ENCODE measurements at regions not wholly inside any gene's neighbourhood (a gene's known extent, or its start where the extent isn't known, plus 50 kb on each side); places are given as distances from the start of the nearest gene placed in this dataset.
"Not testable (repeated sequence)": the region's sequence is repeated elsewhere in the genome, so short reads cannot be mapped to it uniquely, and the experiment has no call there.

DNA sequence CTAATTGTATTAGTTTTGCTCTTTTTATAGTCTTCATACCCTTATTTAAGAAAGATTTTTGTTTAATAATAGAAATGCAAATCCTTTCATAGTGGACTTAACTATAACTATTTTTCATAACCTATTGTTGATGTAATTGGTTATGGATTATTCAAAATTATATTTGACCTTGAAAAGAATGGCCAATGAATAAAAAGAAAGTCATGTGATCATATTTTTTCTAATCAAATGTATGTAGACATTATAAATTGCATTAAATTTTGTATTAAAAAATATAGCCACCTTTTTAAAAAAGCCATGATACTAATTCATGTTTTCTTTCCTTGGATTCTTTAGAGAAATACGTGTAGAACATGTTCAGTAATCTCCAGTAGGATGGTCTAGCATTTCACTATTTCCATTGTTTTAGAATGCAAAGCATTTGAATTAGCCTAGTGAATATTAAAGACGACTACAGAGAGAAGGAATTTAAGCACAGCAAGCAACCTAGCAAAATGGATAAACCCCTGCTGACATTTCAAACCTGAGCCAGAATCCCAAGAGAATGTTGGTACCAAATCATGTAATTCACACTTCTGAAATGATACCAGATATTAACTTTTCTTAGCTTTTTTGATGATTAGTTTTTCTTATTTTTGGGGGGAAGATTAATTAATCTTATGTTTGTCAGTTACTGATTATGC, 1297.4 kb upstream of the MIR17HG start:
- TF ChIP-seq FOSB (CRISPR knock-in tag; IDR thresholded peaks at IDR 0.05) (no peak), MAFK (IDR thresholded peaks at IDR 0.05; ENCODE audit: partially characterized antibody) (no peak), CBX8 (IDR thresholded peaks at IDR 0.05) (no peak), HEYL (CRISPR knock-in tag; IDR thresholded peaks at IDR 0.05) (no peak), NPAS2 (CRISPR knock-in tag; IDR thresholded peaks at IDR 0.05; ENCODE audit: borderline replicate concordance) (no peak), ESRRA (IDR thresholded peaks at IDR 0.05; ENCODE audit: borderline replicate concordance, low read length) (no peak), MYC (IDR thresholded peaks at IDR 0.05; ENCODE audit: borderline replicate concordance, low read length) (no peak), RCOR1 (IDR thresholded peaks at IDR 0.05; ENCODE audit: low read depth, low read length) (no peak), KDM5A (IDR thresholded peaks at IDR 0.05) (no peak), POLR2A (IDR thresholded peaks at IDR 0.05; ENCODE audit: low read length) (no peak)
- TF ChIP-seq, protein P1, sequence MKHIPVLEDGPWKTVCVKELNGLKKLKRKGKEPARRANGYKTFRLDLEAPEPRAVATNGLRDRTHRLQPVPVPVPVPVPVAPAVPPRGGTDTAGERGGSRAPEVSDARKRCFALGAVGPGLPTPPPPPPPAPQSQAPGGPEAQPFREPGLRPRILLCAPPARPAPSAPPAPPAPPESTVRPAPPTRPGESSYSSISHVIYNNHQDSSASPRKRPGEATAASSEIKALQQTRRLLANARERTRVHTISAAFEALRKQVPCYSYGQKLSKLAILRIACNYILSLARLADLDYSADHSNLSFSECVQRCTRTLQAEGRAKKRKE (CRISPR knock-in tag; IDR thresholded peaks at IDR 0.05; ENCODE audit: low read depth) = no peak
- TF ChIP-seq, protein P2, sequence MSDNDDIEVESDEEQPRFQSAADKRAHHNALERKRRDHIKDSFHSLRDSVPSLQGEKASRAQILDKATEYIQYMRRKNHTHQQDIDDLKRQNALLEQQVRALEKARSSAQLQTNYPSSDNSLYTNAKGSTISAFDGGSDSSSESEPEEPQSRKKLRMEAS (IDR thresholded peaks at IDR 0.05) = no peak
- H3K9me3 ChIP-seq = no peaks in the 10 kb centered on the region
- no peak overlapping the region for H3K4me2 ChIP-seq
- ChIA-PET POLR2A (no interaction called here), CTCF (no interaction called here)
- 16% methylated on average over 2 of the region's 2 CpGs for WGBS (ENCODE audit: missing lambda C conversion rate)
- ATAC-seq (no peak), FAIRE-seq (no peak), DNase-seq (ENCODE audit: low read depth in 1 of 2, low spot score in 1 of 2) (no peak)
- no peaks in the 10 kb centered on the region for H3K4me1 ChIP-seq
- H3K4me3 ChIP-seq = no peak overlapping the region
- H3K27ac ChIP-seq = no peak overlapping the region

DNA sequence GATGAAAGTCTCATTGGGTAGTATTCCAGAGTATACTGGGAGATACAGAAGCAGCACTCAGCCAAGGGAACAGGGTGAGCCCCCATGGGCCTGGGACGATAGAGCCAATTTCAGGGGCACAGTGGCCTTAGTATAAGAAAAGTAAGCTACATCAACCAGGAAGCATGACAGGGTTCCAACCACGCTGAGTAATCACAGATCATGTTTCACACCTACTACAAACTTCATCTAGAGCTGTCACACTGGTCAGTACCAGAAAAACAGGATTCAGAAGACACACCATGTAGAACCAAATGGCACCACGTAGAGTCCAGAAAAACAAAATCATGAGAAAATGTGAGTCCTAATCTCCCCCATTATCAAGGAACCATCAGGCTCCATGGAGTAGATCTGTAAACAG, 1292.4 kb upstream of the MIR17HG start:
- no peak overlapping the region for H3K27ac ChIP-seq
- no peaks in the 10 kb centered on the region for H3K4me1 ChIP-seq
- DNase-seq (ENCODE audit: low read depth in 1 of 2, low spot score in 1 of 2) (no peak), ATAC-seq (no peak), FAIRE-seq (no peak)
- CTCF ChIA-PET = no interaction called here
- H3K9me3 ChIP-seq = no peaks in the 10 kb centered on the region
- POLR2A ChIA-PET = no interaction called here
- no peak overlapping the region for H3K4me3 ChIP-seq
- TF ChIP-seq MAFK (IDR thresholded peaks at IDR 0.05; ENCODE audit: partially characterized antibody) = no peak
- WGBS (ENCODE audit: missing lambda C conversion rate) = 46% methylated on average over 3 of the region's 3 CpGs
- no peak overlapping the region for H3K4me2 ChIP-seq

- FAIRE-seq (no peak), DNase-seq (ENCODE audit: low read depth in 1 of 2, low spot score in 1 of 2) (no peak), ATAC-seq (no peak)
- H3K4me1 ChIP-seq = no peaks in the 10 kb centered on the region
- H3K4me3 ChIP-seq = no peak overlapping the region
- ChIA-PET CTCF (no interaction called here), POLR2A (no interaction called here)
- H3K4me2 ChIP-seq = no peak overlapping the region
- H3K27ac ChIP-seq = no peak overlapping the region
- TF ChIP-seq ZFP36 (IDR thresholded peaks at IDR 0.05; ENCODE audit: borderline replicate concordance, partially characterized antibody) (no peak), HEYL (CRISPR knock-in tag; IDR thresholded peaks at IDR 0.05) (no peak), CHD2 (IDR thresholded peaks at IDR 0.05; ENCODE audit: low read length, partially characterized antibody) (no peak), JUN (IDR thresholded peaks at IDR 0.05) (no peak), NPAS2 (CRISPR knock-in tag; IDR thresholded peaks at IDR 0.05; ENCODE audit: borderline replicate concordance) (no peak), KDM1A (IDR thresholded peaks at IDR 0.05; ENCODE audit: low read depth) (no peak), ESRRA (IDR thresholded peaks at IDR 0.05; ENCODE audit: borderline replicate concordance, low read length) (no peak), FOSB (CRISPR knock-in tag; IDR thresholded peaks at IDR 0.05) (no peak), CHD4 (IDR thresholded peaks at IDR 0.05; ENCODE audit: borderline replicate concordance) (no peak), EHMT2 (IDR thresholded peaks at IDR 0.05; ENCODE audit: low read depth) (no peak), KDM5A (IDR thresholded peaks at IDR 0.05) (no peak), MYC (IDR thresholded peaks at IDR 0.05; ENCODE audit: borderline replicate concordance, low read length) (no peak), HOXB13 (CRISPR knock-in tag; IDR thresholded peaks at IDR 0.05; ENCODE audit: low read depth) (no peak), HDAC2 (IDR thresholded peaks at IDR 0.05) (no peak)
- TF ChIP-seq, protein P3, sequence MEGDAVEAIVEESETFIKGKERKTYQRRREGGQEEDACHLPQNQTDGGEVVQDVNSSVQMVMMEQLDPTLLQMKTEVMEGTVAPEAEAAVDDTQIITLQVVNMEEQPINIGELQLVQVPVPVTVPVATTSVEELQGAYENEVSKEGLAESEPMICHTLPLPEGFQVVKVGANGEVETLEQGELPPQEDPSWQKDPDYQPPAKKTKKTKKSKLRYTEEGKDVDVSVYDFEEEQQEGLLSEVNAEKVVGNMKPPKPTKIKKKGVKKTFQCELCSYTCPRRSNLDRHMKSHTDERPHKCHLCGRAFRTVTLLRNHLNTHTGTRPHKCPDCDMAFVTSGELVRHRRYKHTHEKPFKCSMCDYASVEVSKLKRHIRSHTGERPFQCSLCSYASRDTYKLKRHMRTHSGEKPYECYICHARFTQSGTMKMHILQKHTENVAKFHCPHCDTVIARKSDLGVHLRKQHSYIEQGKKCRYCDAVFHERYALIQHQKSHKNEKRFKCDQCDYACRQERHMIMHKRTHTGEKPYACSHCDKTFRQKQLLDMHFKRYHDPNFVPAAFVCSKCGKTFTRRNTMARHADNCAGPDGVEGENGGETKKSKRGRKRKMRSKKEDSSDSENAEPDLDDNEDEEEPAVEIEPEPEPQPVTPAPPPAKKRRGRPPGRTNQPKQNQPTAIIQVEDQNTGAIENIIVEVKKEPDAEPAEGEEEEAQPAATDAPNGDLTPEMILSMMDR (IDR thresholded peaks at IDR 0.05) = no peak
- TF ChIP-seq, protein P4, sequence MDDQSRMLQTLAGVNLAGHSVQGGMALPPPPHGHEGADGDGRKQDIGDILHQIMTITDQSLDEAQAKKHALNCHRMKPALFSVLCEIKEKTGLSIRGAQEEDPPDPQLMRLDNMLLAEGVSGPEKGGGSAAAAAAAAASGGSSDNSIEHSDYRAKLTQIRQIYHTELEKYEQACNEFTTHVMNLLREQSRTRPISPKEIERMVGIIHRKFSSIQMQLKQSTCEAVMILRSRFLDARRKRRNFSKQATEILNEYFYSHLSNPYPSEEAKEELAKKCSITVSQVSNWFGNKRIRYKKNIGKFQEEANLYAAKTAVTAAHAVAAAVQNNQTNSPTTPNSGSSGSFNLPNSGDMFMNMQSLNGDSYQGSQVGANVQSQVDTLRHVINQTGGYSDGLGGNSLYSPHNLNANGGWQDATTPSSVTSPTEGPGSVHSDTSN (IDR thresholded peaks at IDR 0.05) = no peak
- TF ChIP-seq, protein P5, sequence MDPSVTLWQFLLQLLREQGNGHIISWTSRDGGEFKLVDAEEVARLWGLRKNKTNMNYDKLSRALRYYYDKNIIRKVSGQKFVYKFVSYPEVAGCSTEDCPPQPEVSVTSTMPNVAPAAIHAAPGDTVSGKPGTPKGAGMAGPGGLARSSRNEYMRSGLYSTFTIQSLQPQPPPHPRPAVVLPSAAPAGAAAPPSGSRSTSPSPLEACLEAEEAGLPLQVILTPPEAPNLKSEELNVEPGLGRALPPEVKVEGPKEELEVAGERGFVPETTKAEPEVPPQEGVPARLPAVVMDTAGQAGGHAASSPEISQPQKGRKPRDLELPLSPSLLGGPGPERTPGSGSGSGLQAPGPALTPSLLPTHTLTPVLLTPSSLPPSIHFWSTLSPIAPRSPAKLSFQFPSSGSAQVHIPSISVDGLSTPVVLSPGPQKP (IDR thresholded peaks at IDR 0.05; ENCODE audit: low read depth, low read length) = no peak
- H3K9me3 ChIP-seq = no peaks in the 10 kb centered on the region
These were observed 1291.7 kb upstream of the MIR17HG start for GRCh38 chr13:90055760-90056159.

GRCh38 chr13:90064226-90064625, 1283.3 kb upstream of the MIR17HG start:
- FAIRE-seq; CTCF ChIA-PET; DNase-seq (ENCODE audit: low read depth in 1 of 2, low spot score in 1 of 2): not testable (repeated sequence)

More at GRCh38 chr13:90064226-90064625, 1283.3 kb upstream of the MIR17HG start:
- H3K4me1 ChIP-seq, ATAC-seq, H3K4me3 ChIP-seq, H3K27ac ChIP-seq, POLR2A ChIA-PET, H3K4me2 ChIP-seq, H3K9me3 ChIP-seq: not testable (repeated sequence)
